ENCODE measurements at regions not wholly inside any gene's neighbourhood (a gene's known extent, or its start where the extent isn't known, plus 50 kb on each side); places are given as distances from the start of the nearest gene placed in this dataset.

DNA sequence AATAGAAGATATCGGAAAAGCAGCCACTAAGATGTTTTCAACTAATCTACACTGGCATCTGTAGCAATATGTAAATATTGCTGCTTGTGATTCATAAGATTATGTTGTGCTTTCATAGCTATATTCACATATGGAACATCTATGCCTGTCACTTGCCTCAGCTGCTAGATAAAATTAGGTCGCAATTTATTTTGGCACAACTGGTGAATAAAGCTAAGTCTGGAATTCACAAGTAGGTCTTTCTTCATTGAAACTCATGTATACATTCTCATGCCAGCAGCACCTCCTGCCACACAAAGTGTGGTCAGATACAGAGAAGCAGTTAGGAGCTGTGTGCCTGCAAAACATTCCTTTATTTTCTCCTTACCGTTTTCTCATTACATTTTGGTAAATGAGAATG is 543.3 kb upstream of the CHORDC1 start:
- H3K36me3 ChIP-seq (ENCODE audit: insufficient read depth, low read length, poor library complexity, severe bottlenecking) = no peaks in the 10 kb centered on the region
- no peaks in the 10 kb centered on the region for H3K4me1 ChIP-seq (ENCODE audit: insufficient read depth, low read length, poor library complexity, severe bottlenecking)
- intact Hi-C loops (cut with micrococcal nuclease; ENCODE audit: unreplicated experiment) = no loop called here
- BruUV-seq (replicated peaks) = no TSS peak
- no peaks in the 10 kb centered on the region for H3K27me3 ChIP-seq (replicated peaks; ENCODE audit: insufficient read depth, low read depth, low read length, poor library complexity)
- ChIA-PET CTCF (no interaction called here), POLR2A (ENCODE audit: low non-redundant PET) (no interaction called here)
- no peak overlapping the region for H3K27ac ChIP-seq (ENCODE audit: low read depth, low read length, poor library complexity, severe bottlenecking)
- DNase-seq (ENCODE audit: low spot score) = no peak
- TF ChIP-seq, protein P1, sequence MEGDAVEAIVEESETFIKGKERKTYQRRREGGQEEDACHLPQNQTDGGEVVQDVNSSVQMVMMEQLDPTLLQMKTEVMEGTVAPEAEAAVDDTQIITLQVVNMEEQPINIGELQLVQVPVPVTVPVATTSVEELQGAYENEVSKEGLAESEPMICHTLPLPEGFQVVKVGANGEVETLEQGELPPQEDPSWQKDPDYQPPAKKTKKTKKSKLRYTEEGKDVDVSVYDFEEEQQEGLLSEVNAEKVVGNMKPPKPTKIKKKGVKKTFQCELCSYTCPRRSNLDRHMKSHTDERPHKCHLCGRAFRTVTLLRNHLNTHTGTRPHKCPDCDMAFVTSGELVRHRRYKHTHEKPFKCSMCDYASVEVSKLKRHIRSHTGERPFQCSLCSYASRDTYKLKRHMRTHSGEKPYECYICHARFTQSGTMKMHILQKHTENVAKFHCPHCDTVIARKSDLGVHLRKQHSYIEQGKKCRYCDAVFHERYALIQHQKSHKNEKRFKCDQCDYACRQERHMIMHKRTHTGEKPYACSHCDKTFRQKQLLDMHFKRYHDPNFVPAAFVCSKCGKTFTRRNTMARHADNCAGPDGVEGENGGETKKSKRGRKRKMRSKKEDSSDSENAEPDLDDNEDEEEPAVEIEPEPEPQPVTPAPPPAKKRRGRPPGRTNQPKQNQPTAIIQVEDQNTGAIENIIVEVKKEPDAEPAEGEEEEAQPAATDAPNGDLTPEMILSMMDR (conservative IDR thresholded peaks at IDR 0.05; ENCODE audit: low read depth, low read length) = no peak
- no peak for TF ChIP-seq EZH2 (IDR thresholded peaks at IDR 0.05; ENCODE audit: borderline replicate concordance, low read depth, low read length, poor library complexity, severe bottlenecking)
- H3K9me3 ChIP-seq (ENCODE audit: low read depth, low read length, poor library complexity, severe bottlenecking) = no peaks in the 10 kb centered on the region
- no peak overlapping the region for H3K4me3 ChIP-seq (ENCODE audit: low read depth, low read length, poor library complexity, severe bottlenecking)

DNA sequence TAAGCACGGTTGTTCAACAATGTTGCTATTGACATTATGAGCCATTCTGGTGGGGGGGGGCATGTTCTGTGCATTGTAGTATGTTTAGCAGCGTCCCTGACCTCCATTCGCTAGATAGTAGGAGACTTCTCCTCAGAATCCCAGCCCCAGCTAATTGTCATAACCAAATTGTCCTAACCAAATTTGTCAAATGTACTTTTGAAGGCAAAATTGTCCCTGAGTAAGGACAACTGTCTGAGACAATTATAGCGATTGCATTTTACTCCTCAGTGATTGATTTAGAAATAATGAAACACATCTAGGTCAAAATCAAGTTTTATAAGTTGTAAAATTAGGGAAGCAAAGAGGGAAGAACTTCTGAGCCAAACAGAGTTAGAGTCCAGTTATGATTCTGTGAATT is 541.8 kb upstream of the CHORDC1 start:
- no peak overlapping the region for H3K27ac ChIP-seq (ENCODE audit: low read depth, low read length, poor library complexity, severe bottlenecking)
- intact Hi-C loops (cut with micrococcal nuclease; ENCODE audit: unreplicated experiment) = no loop called here
- no peaks in the 10 kb centered on the region for H3K4me1 ChIP-seq (ENCODE audit: insufficient read depth, low read length, poor library complexity, severe bottlenecking)
- H3K9me3 ChIP-seq (ENCODE audit: low read depth, low read length, poor library complexity, severe bottlenecking) = no peaks in the 10 kb centered on the region
- BruUV-seq (replicated peaks) = no TSS peak
- ChIA-PET POLR2A (ENCODE audit: low non-redundant PET) (no interaction called here), CTCF (interaction anchor here (0.6 kb wide), 1 partner anchor 25 kb away, joined by 3 read pairs; no protein-coding TSS in a partner anchor)
- H3K36me3 ChIP-seq (ENCODE audit: insufficient read depth, low read length, poor library complexity, severe bottlenecking) = no peaks in the 10 kb centered on the region
- no peaks in the 10 kb centered on the region for H3K27me3 ChIP-seq (replicated peaks; ENCODE audit: insufficient read depth, low read depth, low read length, poor library complexity)
- TF ChIP-seq, protein P1 (conservative IDR thresholded peaks at IDR 0.05; ENCODE audit: low read depth, low read length) = no peak
- TF ChIP-seq EZH2 (IDR thresholded peaks at IDR 0.05; ENCODE audit: borderline replicate concordance, low read depth, low read length, poor library complexity, severe bottlenecking) = no peak
- no peak overlapping the region for H3K4me3 ChIP-seq (ENCODE audit: low read depth, low read length, poor library complexity, severe bottlenecking)
- DNase-seq (ENCODE audit: low spot score) = no peak

DNA sequence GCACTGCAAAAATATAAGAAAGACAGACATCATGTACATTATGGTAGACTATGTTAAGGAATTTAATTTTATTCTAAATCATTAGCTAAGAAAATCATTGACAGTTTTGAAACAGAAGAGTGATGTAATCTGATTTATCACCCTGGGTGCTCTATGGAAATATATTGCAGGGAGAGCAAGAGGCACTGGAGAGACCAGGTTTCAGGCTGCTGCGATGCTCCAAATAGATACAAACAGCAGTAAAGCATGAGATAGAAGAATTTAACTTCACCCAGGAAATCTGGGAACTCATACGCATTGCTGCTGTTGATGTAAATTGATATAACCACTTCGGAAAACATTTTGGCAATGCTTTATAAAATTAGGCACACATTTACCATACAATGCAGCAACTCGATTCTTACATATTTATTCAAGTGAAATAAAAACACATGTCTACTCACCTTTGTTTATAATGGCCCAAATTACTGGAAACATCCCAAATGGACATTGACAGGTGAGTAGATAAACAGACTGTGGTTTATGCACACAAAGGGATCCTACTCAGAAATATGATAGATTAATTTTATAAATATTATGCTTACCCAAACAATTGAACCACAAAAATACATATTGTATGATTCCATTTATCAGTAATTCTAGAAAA is 535.1 kb upstream of the CHORDC1 start:
- ChIA-PET CTCF (no interaction called here), POLR2A (ENCODE audit: low non-redundant PET) (no interaction called here)
- no peaks in the 10 kb centered on the region for H3K27me3 ChIP-seq (replicated peaks; ENCODE audit: insufficient read depth, low read depth, low read length, poor library complexity)
- no peak for TF ChIP-seq EZH2 (IDR thresholded peaks at IDR 0.05; ENCODE audit: borderline replicate concordance, low read depth, low read length, poor library complexity, severe bottlenecking)
- TF ChIP-seq, protein P1 (conservative IDR thresholded peaks at IDR 0.05; ENCODE audit: low read depth, low read length) = no peak
- H3K4me1 ChIP-seq (ENCODE audit: insufficient read depth, low read length, poor library complexity, severe bottlenecking) = no peaks in the 10 kb centered on the region
- H3K9me3 ChIP-seq (ENCODE audit: low read depth, low read length, poor library complexity, severe bottlenecking) = no peaks in the 10 kb centered on the region
- no TSS peak for BruUV-seq (replicated peaks)
- no peaks in the 10 kb centered on the region for H3K36me3 ChIP-seq (ENCODE audit: insufficient read depth, low read length, poor library complexity, severe bottlenecking)
- DNase-seq (ENCODE audit: low spot score) = no peak
- H3K4me3 ChIP-seq (ENCODE audit: low read depth, low read length, poor library complexity, severe bottlenecking) = no peak overlapping the region
- no peak overlapping the region for H3K27ac ChIP-seq (ENCODE audit: low read depth, low read length, poor library complexity, severe bottlenecking)
- intact Hi-C loops (cut with micrococcal nuclease; ENCODE audit: unreplicated experiment) = no loop called here
